AG04449 (cell line): ENCODE measurements at regions not wholly inside any gene's neighbourhood (a gene's known extent, or its start where the extent isn't known, plus 50 kb on each side); places are given as distances from the start of the nearest gene placed in this dataset.

Source experiments
- CTCF ChIA-PET: fragments of 350-600 bp; formaldehyde crosslinking; extraction: SDS; loops from one replicate; lab custom pipeline; 2021; ENCODE audit warnings: antibody characterized with exemption; lab: Yijun Ruan, JAX
- POLR2A ChIA-PET: fragments of 400-600, 350-600 bp; formaldehyde crosslinking; extraction: SDS; loops from one replicate; lab custom pipeline; 2020; ENCODE audit warnings: antibody characterized with exemption, inconsistent platforms; lab: Yijun Ruan, JAX
- DNase-seq: peaks from one replicate; pipeline ENCODE4 v3.0.0-alpha.2; 2010; ENCODE audit warnings: low read depth, low spot score
- H3K4me3 ChIP-seq: 2 replicates; pipeline ENCODE4 v1.5.1; 2011; ENCODE audit warnings: low read depth, mild to moderate bottlenecking, control low read depth, low read length
- TF ChIP-seq, protein P1 (sequence below): IDR thresholded peaks from one replicate; pipeline ENCODE4 v1.5.1; 2011; ENCODE audit warnings: mild to moderate bottlenecking, moderate library complexity, low read length, control low read depth, inconsistent platforms; ENCODE audit not compliant: insufficient read depth; ENCODE audit errors: missing control alignments

DNA sequence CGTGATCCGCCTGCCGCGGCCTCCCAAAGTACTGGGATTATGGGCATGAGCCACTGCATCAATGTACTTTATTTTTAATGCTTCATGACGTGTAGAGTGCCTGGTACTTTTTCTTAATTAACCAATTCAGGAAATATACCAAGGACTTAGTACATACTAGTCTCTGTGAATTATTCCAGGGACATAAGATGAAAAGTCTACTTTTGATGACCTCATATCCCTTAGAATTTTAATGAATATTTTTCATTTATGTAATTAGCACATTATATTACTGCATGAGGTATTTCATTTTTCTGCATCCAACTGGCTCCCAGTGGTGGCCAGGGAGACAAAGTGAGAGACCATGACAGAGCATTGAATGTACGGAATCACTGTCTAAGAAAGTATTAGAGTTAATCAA is 577.7 kb upstream of the NOVA1 start:
- POLR2A ChIA-PET = no interaction called here
- no peak for DNase-seq
- TF ChIP-seq, protein P1, sequence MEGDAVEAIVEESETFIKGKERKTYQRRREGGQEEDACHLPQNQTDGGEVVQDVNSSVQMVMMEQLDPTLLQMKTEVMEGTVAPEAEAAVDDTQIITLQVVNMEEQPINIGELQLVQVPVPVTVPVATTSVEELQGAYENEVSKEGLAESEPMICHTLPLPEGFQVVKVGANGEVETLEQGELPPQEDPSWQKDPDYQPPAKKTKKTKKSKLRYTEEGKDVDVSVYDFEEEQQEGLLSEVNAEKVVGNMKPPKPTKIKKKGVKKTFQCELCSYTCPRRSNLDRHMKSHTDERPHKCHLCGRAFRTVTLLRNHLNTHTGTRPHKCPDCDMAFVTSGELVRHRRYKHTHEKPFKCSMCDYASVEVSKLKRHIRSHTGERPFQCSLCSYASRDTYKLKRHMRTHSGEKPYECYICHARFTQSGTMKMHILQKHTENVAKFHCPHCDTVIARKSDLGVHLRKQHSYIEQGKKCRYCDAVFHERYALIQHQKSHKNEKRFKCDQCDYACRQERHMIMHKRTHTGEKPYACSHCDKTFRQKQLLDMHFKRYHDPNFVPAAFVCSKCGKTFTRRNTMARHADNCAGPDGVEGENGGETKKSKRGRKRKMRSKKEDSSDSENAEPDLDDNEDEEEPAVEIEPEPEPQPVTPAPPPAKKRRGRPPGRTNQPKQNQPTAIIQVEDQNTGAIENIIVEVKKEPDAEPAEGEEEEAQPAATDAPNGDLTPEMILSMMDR = no peak
- CTCF ChIA-PET = no interaction called here
- H3K4me3 ChIP-seq = no peak overlapping the region

DNA sequence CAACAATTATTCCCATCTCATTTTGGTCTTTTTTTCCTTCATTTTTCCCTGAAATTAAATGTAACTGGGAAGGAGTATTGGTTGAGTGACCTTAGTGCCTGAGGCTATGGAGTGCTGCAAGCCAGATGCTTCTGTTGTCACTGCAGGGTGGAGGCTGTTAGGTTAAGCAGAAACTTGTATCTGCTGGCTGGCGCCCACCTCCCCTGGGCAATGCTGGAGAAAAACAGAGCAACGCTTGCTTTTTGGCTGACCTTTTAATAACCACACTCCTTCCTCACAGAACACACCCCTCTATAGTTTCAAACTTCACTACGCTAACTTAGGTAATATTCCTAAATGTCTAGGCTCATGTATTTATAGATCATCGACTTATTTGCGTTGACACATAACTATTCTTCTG is 583.5 kb upstream of the NOVA1 start:
- no peak for DNase-seq
- CTCF ChIA-PET = no interaction called here
- POLR2A ChIA-PET = no interaction called here
- TF ChIP-seq, protein P1 = no peak
- no peak overlapping the region for H3K4me3 ChIP-seq

DNA sequence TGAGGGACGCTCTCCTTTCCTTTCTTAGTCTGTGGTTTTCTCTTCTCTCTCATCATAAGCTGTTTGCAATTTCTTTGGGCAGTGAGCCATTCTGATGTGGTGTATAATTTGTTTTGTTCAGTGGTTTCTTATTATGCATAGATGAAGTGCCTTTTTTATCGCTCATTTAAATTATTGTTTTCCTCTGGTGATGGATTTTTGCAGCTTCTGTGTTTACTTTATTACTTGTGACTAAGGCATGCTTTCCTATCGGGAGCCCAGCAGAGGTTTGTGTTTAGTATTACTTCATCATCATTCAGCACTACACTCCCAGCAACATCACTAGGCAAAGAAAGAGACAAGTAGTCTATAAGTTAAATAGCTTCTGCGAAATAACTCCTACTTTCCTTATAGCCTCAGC is 586.6 kb upstream of the NOVA1 start:
- DNase-seq = no peak
- H3K4me3 ChIP-seq = no peak overlapping the region
- ChIA-PET CTCF (no interaction called here), POLR2A (no interaction called here)
- TF ChIP-seq, protein P1 = no peak

DNA sequence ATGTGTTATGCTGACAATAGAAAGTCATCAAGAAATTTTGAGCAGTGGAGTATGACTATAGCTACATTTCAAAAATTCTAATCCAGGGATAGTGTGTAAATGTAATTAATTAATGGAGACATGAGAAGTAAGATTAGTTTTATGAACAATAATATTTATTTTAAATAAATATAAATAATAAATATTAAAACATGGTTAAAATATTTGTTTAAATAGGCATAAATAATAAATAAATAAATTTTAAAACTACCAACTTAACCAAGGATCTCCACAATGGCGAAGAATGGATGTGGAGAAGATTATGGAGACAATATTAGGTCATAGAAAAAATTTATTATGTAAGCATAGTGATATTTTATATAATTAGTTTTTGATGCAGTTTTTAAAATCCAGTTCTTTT is 588.2 kb upstream of the NOVA1 start:
- ChIA-PET POLR2A (no interaction called here), CTCF (no interaction called here)
- no peak overlapping the region for H3K4me3 ChIP-seq
- TF ChIP-seq, protein P1 = no peak
- no peak for DNase-seq

DNA sequence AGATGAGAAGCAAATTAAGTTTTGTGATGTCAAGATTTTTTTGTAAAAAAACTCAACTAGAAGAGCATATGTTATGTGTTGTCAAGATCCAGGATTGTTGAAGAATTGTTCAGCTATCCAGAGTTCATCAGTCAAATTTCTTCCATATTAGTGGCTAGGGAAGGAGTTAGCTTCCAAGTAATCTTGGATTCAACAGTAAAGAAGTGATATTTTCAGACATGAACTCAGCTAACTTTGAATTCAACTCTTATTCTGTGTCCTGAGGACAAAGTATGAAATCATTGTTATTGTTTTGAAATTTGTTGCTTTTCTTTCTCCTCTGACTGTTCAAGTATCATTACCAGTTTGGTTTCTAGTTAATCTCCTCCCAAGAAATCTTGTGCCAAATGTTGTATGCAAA is 589.3 kb upstream of the NOVA1 start:
- TF ChIP-seq, protein P1 = no peak
- ChIA-PET CTCF (no interaction called here), POLR2A (no interaction called here)
- no peak for DNase-seq
- H3K4me3 ChIP-seq = no peak overlapping the region

DNA sequence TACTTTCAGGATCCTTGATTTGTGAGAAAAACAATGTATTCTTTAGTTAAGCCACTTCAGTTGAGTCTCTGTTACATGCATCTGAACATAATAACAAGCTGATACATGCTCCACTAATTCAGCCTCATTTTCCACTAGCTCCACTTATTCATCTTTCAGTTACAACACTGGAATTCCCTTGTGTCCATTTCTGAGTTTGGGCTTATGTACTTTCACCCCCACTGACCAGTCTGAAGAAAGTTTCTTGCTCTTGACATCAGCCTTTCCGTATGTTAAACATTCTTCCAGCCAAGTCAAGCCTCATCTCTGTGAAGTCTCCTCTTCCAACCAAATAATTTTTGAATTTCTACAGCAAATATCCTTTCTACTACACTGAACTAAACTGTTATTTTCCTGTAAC is 592.5 kb upstream of the NOVA1 start:
- CTCF ChIA-PET = interaction anchor here (0.8 kb wide), 1 partner anchor 32 kb away, joined by 3 read pairs; no protein-coding TSS in a partner anchor
- POLR2A ChIA-PET = no interaction called here

More for the DNA sequence above, 592.5 kb upstream of the NOVA1 start:
- TF ChIP-seq, protein P1 = no peak
- no peak for DNase-seq
- no peak overlapping the region for H3K4me3 ChIP-seq
